ENCODE measurements at regions not wholly inside any gene's neighbourhood (a gene's known extent, or its start where the extent isn't known, plus 50 kb on each side); places are given as distances from the start of the nearest gene placed in this dataset.

DNA sequence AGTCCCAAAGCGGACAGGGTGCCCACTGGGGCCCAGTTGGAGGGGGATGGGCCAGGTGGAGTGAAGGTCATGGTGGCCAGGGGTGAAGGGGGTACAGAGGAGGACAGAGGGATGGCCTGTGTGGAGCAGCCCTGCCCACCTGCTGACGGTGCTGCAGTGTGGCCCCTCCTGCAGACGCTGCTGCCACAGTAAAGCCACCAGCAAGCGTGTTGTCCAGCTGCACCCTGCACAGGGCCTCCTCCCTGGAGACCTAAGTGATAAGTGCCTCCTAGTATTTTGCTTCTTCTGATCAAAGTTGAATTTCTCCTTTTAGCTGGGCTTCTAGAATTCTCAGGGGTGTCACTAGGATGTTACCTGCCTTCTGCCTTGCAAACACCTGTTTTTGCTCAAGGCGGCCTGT lies 299.3 kb upstream of the IRX4 start:
- TF ChIP-seq, protein P1, sequence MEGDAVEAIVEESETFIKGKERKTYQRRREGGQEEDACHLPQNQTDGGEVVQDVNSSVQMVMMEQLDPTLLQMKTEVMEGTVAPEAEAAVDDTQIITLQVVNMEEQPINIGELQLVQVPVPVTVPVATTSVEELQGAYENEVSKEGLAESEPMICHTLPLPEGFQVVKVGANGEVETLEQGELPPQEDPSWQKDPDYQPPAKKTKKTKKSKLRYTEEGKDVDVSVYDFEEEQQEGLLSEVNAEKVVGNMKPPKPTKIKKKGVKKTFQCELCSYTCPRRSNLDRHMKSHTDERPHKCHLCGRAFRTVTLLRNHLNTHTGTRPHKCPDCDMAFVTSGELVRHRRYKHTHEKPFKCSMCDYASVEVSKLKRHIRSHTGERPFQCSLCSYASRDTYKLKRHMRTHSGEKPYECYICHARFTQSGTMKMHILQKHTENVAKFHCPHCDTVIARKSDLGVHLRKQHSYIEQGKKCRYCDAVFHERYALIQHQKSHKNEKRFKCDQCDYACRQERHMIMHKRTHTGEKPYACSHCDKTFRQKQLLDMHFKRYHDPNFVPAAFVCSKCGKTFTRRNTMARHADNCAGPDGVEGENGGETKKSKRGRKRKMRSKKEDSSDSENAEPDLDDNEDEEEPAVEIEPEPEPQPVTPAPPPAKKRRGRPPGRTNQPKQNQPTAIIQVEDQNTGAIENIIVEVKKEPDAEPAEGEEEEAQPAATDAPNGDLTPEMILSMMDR (IDR thresholded peaks at IDR 0.05; ENCODE audit: low read depth, low read length, poor library complexity, severe bottlenecking) = no peak
- TF ChIP-seq EZH2phosphoT487 (IDR thresholded peaks at IDR 0.05; ENCODE audit: borderline replicate concordance, low read length) = no peak

Measured in DOHH2 (cell line).